ENCODE measurements at regions not wholly inside any gene's neighbourhood (a gene's known extent, or its start where the extent isn't known, plus 50 kb on each side); places are given as distances from the start of the nearest gene placed in this dataset.
"Not testable (repeated sequence)": the region's sequence is repeated elsewhere in the genome, so short reads cannot be mapped to it uniquely, and the experiment has no call there.

- TF ChIP-seq CTCF (IDR thresholded peaks at IDR 0.05) = no peak
- Mint-ChIP-seq H3K27ac (ENCODE audit: unreplicated experiment) (no peak overlapping the region), H3K4me1 (ENCODE audit: unreplicated experiment) (no peaks in the 10 kb centered on the region), H3K36me3 (ENCODE audit: unreplicated experiment) (no peaks in the 10 kb centered on the region), H3K9me3 (ENCODE audit: unreplicated experiment) (no peaks in the 10 kb centered on the region), H3K4me3 (ENCODE audit: unreplicated experiment) (no peak overlapping the region), H3K27me3 (ENCODE audit: unreplicated experiment) (no peaks in the 10 kb centered on the region)
- DNase-seq (ENCODE audit: extremely low spot score, unreplicated experiment) = no peak
Observed at GRCh38 chr3:4083225-4084015, 219.7 kb upstream of the SETMAR start.

GRCh38 chr3:4084271-4084670 lies 218.9 kb upstream of the SETMAR start:
- no peaks in the 10 kb centered on the region for H3K36me3 Mint-ChIP-seq (ENCODE audit: unreplicated experiment)
- H3K9me3 Mint-ChIP-seq (ENCODE audit: unreplicated experiment) = no peaks in the 10 kb centered on the region
- no peak overlapping the region for H3K4me3 Mint-ChIP-seq (ENCODE audit: unreplicated experiment)
- no peak for DNase-seq (ENCODE audit: extremely low spot score, unreplicated experiment)
- H3K27me3 Mint-ChIP-seq (ENCODE audit: unreplicated experiment) = no peaks in the 10 kb centered on the region
- H3K27ac Mint-ChIP-seq (ENCODE audit: unreplicated experiment) = no peak overlapping the region
- no peaks in the 10 kb centered on the region for H3K4me1 Mint-ChIP-seq (ENCODE audit: unreplicated experiment)
- TF ChIP-seq CTCF (IDR thresholded peaks at IDR 0.05) = no peak

- not testable (repeated sequence) for H3K9me3 Mint-ChIP-seq (ENCODE audit: unreplicated experiment); H3K27ac Mint-ChIP-seq (ENCODE audit: unreplicated experiment); DNase-seq (ENCODE audit: extremely low spot score, unreplicated experiment); H3K36me3 Mint-ChIP-seq (ENCODE audit: unreplicated experiment); H3K4me1 Mint-ChIP-seq (ENCODE audit: unreplicated experiment); H3K4me3 Mint-ChIP-seq (ENCODE audit: unreplicated experiment); H3K27me3 Mint-ChIP-seq (ENCODE audit: unreplicated experiment)
Observed at GRCh38 chr3:4086662-4087061, 216.5 kb upstream of the SETMAR start.

- Mint-ChIP-seq H3K36me3 (ENCODE audit: unreplicated experiment) (no peaks in the 10 kb centered on the region), H3K4me3 (ENCODE audit: unreplicated experiment) (no peak overlapping the region), H3K27ac (ENCODE audit: unreplicated experiment) (no peak overlapping the region), H3K27me3 (ENCODE audit: unreplicated experiment) (no peaks in the 10 kb centered on the region), H3K4me1 (ENCODE audit: unreplicated experiment) (no peaks in the 10 kb centered on the region), H3K9me3 (ENCODE audit: unreplicated experiment) (no peaks in the 10 kb centered on the region)
- TF ChIP-seq CTCF (IDR thresholded peaks at IDR 0.05) = no peak
- DNase-seq (ENCODE audit: extremely low spot score, unreplicated experiment) = no peak
Observed at GRCh38 chr3:4091786-4092185, 211.4 kb upstream of the SETMAR start.

- no peak for TF ChIP-seq CTCF (IDR thresholded peaks at IDR 0.05)
- no peaks in the 10 kb centered on the region for H3K27me3 Mint-ChIP-seq (ENCODE audit: unreplicated experiment)
- H3K9me3 Mint-ChIP-seq (ENCODE audit: unreplicated experiment) = no peaks in the 10 kb centered on the region
- no peak for DNase-seq (ENCODE audit: extremely low spot score, unreplicated experiment)
- H3K27ac Mint-ChIP-seq (ENCODE audit: unreplicated experiment) = no peak overlapping the region
- no peaks in the 10 kb centered on the region for H3K4me1 Mint-ChIP-seq (ENCODE audit: unreplicated experiment)
- H3K4me3 Mint-ChIP-seq (ENCODE audit: unreplicated experiment) = no peak overlapping the region
- no peaks in the 10 kb centered on the region for H3K36me3 Mint-ChIP-seq (ENCODE audit: unreplicated experiment)
Observed at GRCh38 chr3:4097801-4098200, 205.4 kb upstream of the SETMAR start.
